A549 (cell line): ENCODE measurements at regions not wholly inside any gene's neighbourhood (a gene's known extent, or its start where the extent isn't known, plus 50 kb on each side); places are given as distances from the start of the nearest gene placed in this dataset.

Experiments used
- ATAC-seq, 2 experiments: fragments of 200-7000 bp in 1 of 2; fragments of >200 bp in 1 of 2; cut with Nextera tagmentation in 1 of 2; cut with Tn5 transposase in 1 of 2; 3 replicates each; pipeline versions ENCODE4 v1.8.0 to v1.9.1; 2018 to 2020; ENCODE audit warnings: mild to moderate bottlenecking in 1 of 2, moderate library complexity in 1 of 2
- CTCF ChIA-PET: fragments of 300-600 bp; sonication (Branson Sonifier 250); formaldehyde crosslinking; extraction: SDS; loops from one replicate; lab custom pipeline; 2021; ENCODE audit warnings: antibody characterized with exemption, inconsistent platforms; lab: Yijun Ruan, JAX
- POLR2A ChIA-PET: fragments of 350-600 bp; formaldehyde crosslinking; extraction: SDS; loops from one replicate; lab custom pipeline; 2021; ENCODE audit warnings: antibody characterized with exemption, inconsistent platforms; lab: Yijun Ruan, JAX
- DNase-seq, 2 experiments: peaks; one replicate each; pipeline versions ENCODE4 v3.0.0 to v3.0.0-alpha.2; 2011 to 2016; ENCODE audit warnings: low read depth in 1 of 2, low spot score in 1 of 2
- FAIRE-seq: peaks from 2 replicates; lab custom pipeline; 2011; peaks lifted over from hg19 to GRCh38; lab: Jason Lieb, UNC
- H3K27ac ChIP-seq, 2 experiments: fragments of >200 bp; sonication (Bioruptor Twin); formaldehyde crosslinking; 3 replicates each; pipeline ENCODE4 v1.5.1; 2016 to 2017
- H3K4me1 ChIP-seq: fragments of >200 bp; sonication (Bioruptor Twin); formaldehyde crosslinking; 3 replicates; pipeline ENCODE4 v1.6.1; 2016
- H3K4me2 ChIP-seq: fragments of >200 bp; sonication (Bioruptor Twin); formaldehyde crosslinking; 3 replicates; pipeline ENCODE4 v1.6.1; 2016
- H3K4me3 ChIP-seq: fragments of >200 bp; sonication (Bioruptor Twin); formaldehyde crosslinking; 3 replicates; pipeline ENCODE4 v1.5.1; 2016
- H3K9me3 ChIP-seq: fragments of >200 bp; sonication (Bioruptor Twin); formaldehyde crosslinking; 3 replicates; pipeline ENCODE4 v1.6.1; 2016
- ATOH8 ChIP-seq: fragments of 250-450 bp; sonication (Bioruptor Pico); IDR thresholded peaks from 2 replicates; pipeline ENCODE4 v1.5.0; 2020; ENCODE audit warnings: low read depth, mild to moderate bottlenecking, moderate library complexity
- BHLHE40 ChIP-seq: IDR thresholded peaks from 2 replicates; pipeline ENCODE4 v1.6.1; 2012; ENCODE audit warnings: low read depth, low read length, inconsistent platforms
- CBX8 ChIP-seq: fragments of 200-600 bp; sonication (generic); IDR thresholded peaks from 2 replicates; pipeline ENCODE4 v1.6.1; 2016
- CEBPB ChIP-seq, 2 experiments: fragments of >200 bp in 1 of 2; sonication (Bioruptor Twin) in 1 of 2; formaldehyde crosslinking in 1 of 2; IDR thresholded peaks; 2 replicates each; pipeline ENCODE4 v1.6.1; 2012 to 2016
- CHD4 ChIP-seq: fragments of 200-600 bp; sonication (generic); IDR thresholded peaks from 2 replicates; pipeline ENCODE4 v1.6.1; 2016; ENCODE audit warnings: antibody characterized with exemption, mild to moderate bottlenecking, borderline replicate concordance
- EHMT2 ChIP-seq: fragments of 200-600 bp; sonication (generic); IDR thresholded peaks from 2 replicates; pipeline ENCODE4 v1.6.1; 2016; ENCODE audit warnings: antibody characterized with exemption, low read depth, mild to moderate bottlenecking, moderate library complexity
- ESRRA ChIP-seq: fragments of 150-350 bp; IDR thresholded peaks from 2 replicates; pipeline ENCODE4 v1.6.1; 2014; ENCODE audit warnings: mild to moderate bottlenecking, low read length, borderline replicate concordance
- FOXS1 ChIP-seq: fragments of 250-450 bp; sonication (Bioruptor Pico); IDR thresholded peaks from 2 replicates; pipeline ENCODE4 v1.5.0; 2020; ENCODE audit warnings: mild to moderate bottlenecking, moderate library complexity
- GATA3 ChIP-seq: IDR thresholded peaks from 2 replicates; pipeline ENCODE4 v1.6.1; 2012; ENCODE audit warnings: borderline replicate concordance
- HMGXB4 ChIP-seq: fragments of 250-450 bp; sonication (Bioruptor Pico); IDR thresholded peaks from 2 replicates; pipeline ENCODE4 v1.5.0; 2021; ENCODE audit warnings: mild to moderate bottlenecking, moderate library complexity, borderline replicate concordance
- HOXA7 ChIP-seq: fragments of 250-450 bp; sonication (Bioruptor Pico); IDR thresholded peaks from 2 replicates; pipeline ENCODE4 v1.5.0; 2020; ENCODE audit warnings: mild to moderate bottlenecking, moderate library complexity
- HOXB13 ChIP-seq: fragments of 250-450 bp; sonication (Bioruptor Pico); IDR thresholded peaks from 2 replicates; pipeline ENCODE4 v1.5.0; 2020; ENCODE audit warnings: low read depth, mild to moderate bottlenecking, moderate library complexity
- HOXB5 ChIP-seq: fragments of 250-450 bp; sonication (Bioruptor Pico); IDR thresholded peaks from 2 replicates; pipeline ENCODE4 v1.5.0; 2020; ENCODE audit warnings: mild to moderate bottlenecking, moderate library complexity
- KDM5A ChIP-seq: fragments of 200-600 bp; sonication (generic); IDR thresholded peaks from 2 replicates; pipeline ENCODE4 v1.6.1; 2016; ENCODE audit warnings: antibody characterized with exemption, mild to moderate bottlenecking
- MAFK ChIP-seq: fragments of 450-650 bp; IDR thresholded peaks from 2 replicates; pipeline ENCODE4 v1.6.1; 2014; ENCODE audit not compliant: partially characterized antibody
- MAX ChIP-seq: IDR thresholded peaks from 2 replicates; pipeline ENCODE4 v1.6.1; 2012
- MAZ ChIP-seq: fragments of 150-350 bp; IDR thresholded peaks from 2 replicates; pipeline ENCODE4 v1.6.1; 2014; ENCODE audit warnings: antibody characterized with exemption, low read depth, low read length, borderline replicate concordance
- NFE2L2 ChIP-seq: fragments of 150-350 bp; conservative IDR thresholded peaks from 2 replicates; pipeline ENCODE4 v1.6.1; 2014; ENCODE audit warnings: low read length
- NR3C1 ChIP-seq: fragments of >200 bp; sonication (Bioruptor Twin); formaldehyde crosslinking; IDR thresholded peaks from 3 replicates; pipeline ENCODE4 v1.6.1; 2017
- PHF8 ChIP-seq: fragments of 200-600 bp; sonication (generic); IDR thresholded peaks from 2 replicates; pipeline ENCODE4 v1.6.1; 2016; ENCODE audit warnings: low read depth, mild to moderate bottlenecking, antibody characterized with exemption, moderate library complexity, borderline replicate concordance
- RCOR1 ChIP-seq: fragments of 150-350 bp; IDR thresholded peaks from 2 replicates; pipeline ENCODE4 v1.6.1; 2014; ENCODE audit warnings: antibody characterized with exemption, low read length, low read depth
- RFX5 ChIP-seq: fragments of 450-650 bp; IDR thresholded peaks from 2 replicates; pipeline ENCODE4 v1.7.1; 2014; ENCODE audit warnings: antibody characterized with exemption, mild to moderate bottlenecking, moderate library complexity
- RNF2 ChIP-seq: fragments of 200-600 bp; sonication (generic); IDR thresholded peaks from 2 replicates; pipeline ENCODE4 v1.6.1; 2016; ENCODE audit warnings: low read depth, mild to moderate bottlenecking, antibody characterized with exemption, moderate library complexity, borderline replicate concordance
- ZC3H11A ChIP-seq: fragments of 450-650 bp; IDR thresholded peaks from 2 replicates; pipeline ENCODE4 v1.6.1; 2014; ENCODE audit warnings: antibody characterized with exemption, mild to moderate bottlenecking
- ZSCAN20 ChIP-seq: fragments of 250-450 bp; sonication (Bioruptor Pico); IDR thresholded peaks from 2 replicates; pipeline ENCODE4 v1.8.0; 2022; ENCODE audit warnings: mild to moderate bottlenecking, moderate library complexity
- WGBS: methylation state at CpG from one replicate; pipeline ENCODE4 v1.1.6; 2017; ENCODE audit errors: missing lambda C conversion rate; 5-methylcytosine and 5-hydroxymethylcytosine counted together
- TF ChIP-seq, protein P1 (sequence below): IDR thresholded peaks from 2 replicates; pipeline ENCODE4 v1.6.1; 2012; ENCODE audit warnings: low read depth, borderline replicate concordance
- TF ChIP-seq, protein P2 (sequence below): fragments of >200 bp; sonication (Bioruptor Twin); formaldehyde crosslinking; IDR thresholded peaks from 3 replicates; pipeline ENCODE4 v1.6.1; 2016
- TF ChIP-seq, protein P3 (sequence below): IDR thresholded peaks from 2 replicates; pipeline ENCODE4 v1.6.1; 2012

DNA sequence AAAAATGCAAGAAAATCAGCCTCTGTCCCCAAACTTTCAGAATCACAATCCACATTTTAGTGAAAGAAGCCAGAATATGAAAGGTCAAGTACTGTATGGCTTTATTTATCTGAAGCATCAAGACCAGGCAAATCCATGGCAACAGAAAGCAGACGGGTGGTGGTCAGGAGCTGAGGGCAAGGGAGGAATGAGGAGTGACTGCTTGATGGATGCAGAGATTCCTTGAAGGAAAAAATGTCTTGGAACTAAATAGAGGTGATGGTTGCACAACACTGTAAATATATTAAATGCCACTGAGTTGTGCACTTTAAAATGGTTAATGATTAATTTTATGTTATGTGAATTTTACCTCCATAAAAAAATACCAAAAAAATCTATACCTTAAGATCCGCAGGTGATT lies 165.1 kb downstream of the GXYLT1 start:
- Histone ChIP-seq H3K4me3 (no peak overlapping the region), H3K4me2 (peak overlapping the region; percentile 53), H3K27ac (peak overlapping the region; percentile 18 to 37; a peak in 2 of 6 replicates), H3K9me3 (no peaks in the 10 kb centered on the region), H3K4me1 (peaks cover 51% of the 10 kb centered on the region)
- FAIRE-seq (no peak), DNase-seq (peak in 1 of 2 experiments; percentile 33), ATAC-seq (peak in 1 of 2 experiments; percentile 42; a peak in 3 of 6 replicates)
- TF ChIP-seq CEBPB (IDR thresholded peaks at IDR 0.05) (peak; percentile 44 to 62; a peak in 3 of 4 replicates), ZC3H11A (no peak)
- POLR2A ChIA-PET, result no interaction called here
- CTCF ChIA-PET, result no interaction called here
- WGBS, result 5% methylated on average over 2 of the region's 2 CpGs

GRCh38 chr12:41972598-41972997 lies 172.1 kb downstream of the GXYLT1 start:
- Histone ChIP-seq H3K4me3 (no peak overlapping the region), H3K4me1 (0 out of 3 replicates have a peak, but pooled peaks cover 4% of the 10 kb centered on the region), H3K9me3 (no peaks in the 10 kb centered on the region), H3K4me2 (no peak overlapping the region), H3K27ac (no peak overlapping the region)
- WGBS, result 86% methylated on average over 2 of the region's 2 CpGs
- ChIA-PET CTCF (interaction anchor here (0.7 kb wide), 1 partner anchor 21 kb away, joined by 3 read pairs; no protein-coding TSS in a partner anchor), POLR2A (no interaction called here)
- ATAC-seq (no peak), FAIRE-seq (no peak), DNase-seq (no peak)
- TF ChIP-seq, protein P1, sequence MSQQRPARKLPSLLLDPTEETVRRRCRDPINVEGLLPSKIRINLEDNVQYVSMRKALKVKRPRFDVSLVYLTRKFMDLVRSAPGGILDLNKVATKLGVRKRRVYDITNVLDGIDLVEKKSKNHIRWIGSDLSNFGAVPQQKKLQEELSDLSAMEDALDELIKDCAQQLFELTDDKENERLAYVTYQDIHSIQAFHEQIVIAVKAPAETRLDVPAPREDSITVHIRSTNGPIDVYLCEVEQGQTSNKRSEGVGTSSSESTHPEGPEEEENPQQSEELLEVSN, result no peak
- TF ChIP-seq ZSCAN20 (CRISPR knock-in tag) (no peak), RNF2 (no peak), EHMT2 (no peak), CHD4 (no peak), FOXS1 (CRISPR knock-in tag) (no peak), RFX5 (no peak), KDM5A (no peak), MAFK (no peak), NR3C1 (no peak), NFE2L2 (no peak), HOXB5 (CRISPR knock-in tag) (no peak), ATOH8 (CRISPR knock-in tag) (no peak), CBX8 (no peak)
- TF ChIP-seq, protein P2, sequence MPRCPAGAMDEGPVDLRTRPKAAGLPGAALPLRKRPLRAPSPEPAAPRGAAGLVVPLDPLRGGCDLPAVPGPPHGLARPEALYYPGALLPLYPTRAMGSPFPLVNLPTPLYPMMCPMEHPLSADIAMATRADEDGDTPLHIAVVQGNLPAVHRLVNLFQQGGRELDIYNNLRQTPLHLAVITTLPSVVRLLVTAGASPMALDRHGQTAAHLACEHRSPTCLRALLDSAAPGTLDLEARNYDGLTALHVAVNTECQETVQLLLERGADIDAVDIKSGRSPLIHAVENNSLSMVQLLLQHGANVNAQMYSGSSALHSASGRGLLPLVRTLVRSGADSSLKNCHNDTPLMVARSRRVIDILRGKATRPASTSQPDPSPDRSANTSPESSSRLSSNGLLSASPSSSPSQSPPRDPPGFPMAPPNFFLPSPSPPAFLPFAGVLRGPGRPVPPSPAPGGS, result no peak

DNA sequence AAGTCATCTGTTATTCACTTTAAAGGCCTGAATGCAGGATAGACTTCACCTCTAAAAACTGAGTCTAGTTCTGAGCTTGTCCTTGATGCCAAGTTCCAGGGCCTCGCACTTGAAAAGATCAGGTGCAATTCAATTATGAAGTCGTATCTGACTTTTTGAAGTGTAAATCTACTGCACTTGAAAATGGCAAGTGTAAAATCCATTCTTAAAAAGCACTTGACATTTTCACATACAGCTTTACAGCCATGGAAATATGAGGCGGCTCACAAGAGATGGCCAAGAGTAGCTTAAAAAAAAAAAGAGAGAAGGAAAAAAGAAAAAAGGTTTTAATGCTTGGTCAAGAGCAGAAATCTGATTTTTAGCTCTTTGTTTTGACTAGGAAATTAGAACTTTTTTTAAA lies 172.5 kb downstream of the GXYLT1 start:
- Histone ChIP-seq H3K4me3 (no peak overlapping the region), H3K4me1 (0 out of 3 replicates have a peak, but pooled peaks cover 4% of the 10 kb centered on the region), H3K27ac (no peak overlapping the region), H3K4me2 (no peak overlapping the region), H3K9me3 (no peaks in the 10 kb centered on the region)
- POLR2A ChIA-PET, result no interaction called here
- ATAC-seq (no peak), FAIRE-seq (no peak), DNase-seq (no peak)
- CTCF ChIA-PET, result no interaction called here
- WGBS, result 70% methylated on average over 3 of the region's 3 CpGs
- TF ChIP-seq ESRRA (no peak), NR3C1 (no peak), RNF2 (no peak), RCOR1 (no peak), HOXB13 (CRISPR knock-in tag) (no peak), MAX (no peak), HOXA7 (CRISPR knock-in tag) (no peak), MAZ (no peak), PHF8 (no peak), ZSCAN20 (CRISPR knock-in tag) (no peak), CHD4 (no peak), BHLHE40 (no peak), HMGXB4 (no peak), NFE2L2 (no peak), KDM5A (no peak), GATA3 (no peak)
- TF ChIP-seq, protein P1, result no peak
- TF ChIP-seq, protein P3, sequence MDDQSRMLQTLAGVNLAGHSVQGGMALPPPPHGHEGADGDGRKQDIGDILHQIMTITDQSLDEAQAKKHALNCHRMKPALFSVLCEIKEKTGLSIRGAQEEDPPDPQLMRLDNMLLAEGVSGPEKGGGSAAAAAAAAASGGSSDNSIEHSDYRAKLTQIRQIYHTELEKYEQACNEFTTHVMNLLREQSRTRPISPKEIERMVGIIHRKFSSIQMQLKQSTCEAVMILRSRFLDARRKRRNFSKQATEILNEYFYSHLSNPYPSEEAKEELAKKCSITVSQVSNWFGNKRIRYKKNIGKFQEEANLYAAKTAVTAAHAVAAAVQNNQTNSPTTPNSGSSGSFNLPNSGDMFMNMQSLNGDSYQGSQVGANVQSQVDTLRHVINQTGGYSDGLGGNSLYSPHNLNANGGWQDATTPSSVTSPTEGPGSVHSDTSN, result no peak
